ENCODE measurements at regions not wholly inside any gene's neighbourhood (a gene's known extent, or its start where the extent isn't known, plus 50 kb on each side); places are given as distances from the start of the nearest gene placed in this dataset.

- TF ChIP-seq ZNF274 (IDR thresholded peaks at IDR 0.05; ENCODE audit: low read depth, low read length) (no peak), YY1 (IDR thresholded peaks at IDR 0.05; ENCODE audit: insufficient read depth, insufficient read length) (no peak), SUZ12 (IDR thresholded peaks at IDR 0.05; ENCODE audit: extremely low read depth, insufficient read depth, insufficient read length) (no peak)
These were observed 319.1 kb downstream of the PCDH19 start for GRCh38 chrX:100090931-100091330.
